Pancreas (tissue), 10 donors: ENCODE measurements at regions not wholly inside any gene's neighbourhood (a gene's known extent, or its start where the extent isn't known, plus 50 kb on each side); places are given as distances from the start of the nearest gene placed in this dataset.

Source experiments
- ATAC-seq, 4 donors: fragments of 200-7000 bp; cut with Tn5 transposase; one replicate each; pipeline versions ENCODE4 v1.8.0 to v1.9.1; 2020; ENCODE audit warnings: mild to moderate bottlenecking in 4 of 4, moderate library complexity in 4 of 4
- DNase-seq, 6 donors: peaks; one replicate each; pipeline ENCODE4 v3.0.0-alpha.2; 2020
- FAIRE-seq: peaks from 2 replicates; lab custom pipeline; 2012; peaks lifted over from hg19 to GRCh38; lab: Jason Lieb, UNC
- H3K27ac ChIP-seq, 4 donors: fragments of 200-600 bp; sonication (generic); 1 replicate in 3 of 4; 2 replicates in 1 of 4; pipeline versions ENCODE4 v1.5.0 to v1.8.0; 2020
- H3K27me3 ChIP-seq, 4 donors: fragments of 200-600 bp; one replicate each; pipeline ENCODE4 v1.8.0; 2021
- H3K36me3 ChIP-seq, 3 donors: fragments of 200-600 bp; sonication (generic) in 1 of 3; one replicate each; pipeline versions ENCODE4 v1.5.0 to v1.8.0; 2020 to 2021
- H3K4me1 ChIP-seq, 3 donors: fragments of 200-600 bp; one replicate each; pipeline ENCODE4 v1.8.0; 2021
- H3K4me3 ChIP-seq, 4 donors: fragments of 200-600 bp; sonication (generic) in 2 of 4; one replicate each; pipeline versions ENCODE4 v1.5.0 to v1.8.0; 2020 to 2021
- H3K9me3 ChIP-seq, 4 donors: fragments of 200-600 bp; one replicate each; pipeline ENCODE4 v1.8.0; 2021
- WGBS, 2 donors: extraction: QIAGEN DNeasy Blood & Tissue Kit; methylation state at CpG; one replicate each; pipeline ENCODE4 v1.1.7; 2013; 5-methylcytosine and 5-hydroxymethylcytosine counted together
- intact Hi-C, 3 donors: fragments of 100-400 bp; cut with DNase I; formaldehyde crosslinking; loops; one replicate each; pipeline versions ENCODE4 v1.11.1 to v1.14.2; 2022
- TF ChIP-seq, protein P1 (sequence below), 4 donors: fragments of 200-600 bp; sonication (generic) in 3 of 4; IDR thresholded peaks; one replicate each; pipeline versions ENCODE4 v1.5.0 to v1.8.0; 2021; ENCODE audit warnings: antibody characterized with exemption in 4 of 4
- donor health status: healthy with polysubstance abuse.
- donor health status: DM: no; HTN: no; CAD: no; lungs with moderate emphysema.
- donor health status: DM: no; HTN: no; CAD: no.
- donor health status: control.
- donor health status: control.
- donor health status: Bipolar disorder and iron deficiency.
- donor health status: DM: yes; HTN: yes; CAD: no.
- donor health status: DM: no; HTN: no; CAD: no.
- donor health status: DM: no; HTN: no; CAD: no.
- donor health status: DM: yes; HTN: yes; CAD: no.

DNA sequence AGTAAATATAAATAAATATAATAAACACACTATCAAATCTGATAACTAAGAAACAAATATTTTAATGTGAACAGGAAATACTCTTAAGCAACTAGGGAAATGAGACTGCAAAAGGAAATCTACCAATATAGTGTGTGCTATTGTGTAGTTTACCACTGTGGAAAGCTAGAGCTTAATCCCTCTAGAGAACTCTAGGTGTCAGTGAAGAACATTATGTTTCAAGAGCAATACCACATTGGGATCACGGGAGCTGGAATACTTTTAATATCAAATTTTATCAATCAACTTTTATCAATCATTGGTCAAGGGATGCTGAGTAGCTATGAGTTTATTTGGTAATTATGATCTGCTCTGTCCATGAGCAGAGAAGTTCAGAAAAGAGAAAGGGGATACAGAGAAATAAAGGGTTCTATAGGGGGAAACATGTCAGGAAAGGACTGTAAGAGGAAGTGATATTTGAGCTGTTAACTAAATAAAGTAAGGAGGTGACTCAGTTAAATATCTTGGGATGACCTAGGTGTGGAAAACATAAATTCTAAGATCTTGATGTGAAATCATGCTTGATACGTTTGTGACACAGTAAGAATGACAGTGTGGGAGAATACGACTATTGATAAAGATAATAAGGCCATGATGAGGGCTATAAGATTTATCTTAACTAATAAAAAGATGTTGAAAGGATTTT lies 762.2 kb upstream of the ALCAM start:
- no peaks in the 10 kb centered on the region for H3K4me1 ChIP-seq
- DNase-seq (no peak), ATAC-seq (peak in 3 of 4 donors; percentile 88 to 94 (median 93)), FAIRE-seq (no peak)
- H3K36me3 ChIP-seq, result no peaks in the 10 kb centered on the region
- no peaks in the 10 kb centered on the region for H3K27me3 ChIP-seq
- TF ChIP-seq, protein P1, sequence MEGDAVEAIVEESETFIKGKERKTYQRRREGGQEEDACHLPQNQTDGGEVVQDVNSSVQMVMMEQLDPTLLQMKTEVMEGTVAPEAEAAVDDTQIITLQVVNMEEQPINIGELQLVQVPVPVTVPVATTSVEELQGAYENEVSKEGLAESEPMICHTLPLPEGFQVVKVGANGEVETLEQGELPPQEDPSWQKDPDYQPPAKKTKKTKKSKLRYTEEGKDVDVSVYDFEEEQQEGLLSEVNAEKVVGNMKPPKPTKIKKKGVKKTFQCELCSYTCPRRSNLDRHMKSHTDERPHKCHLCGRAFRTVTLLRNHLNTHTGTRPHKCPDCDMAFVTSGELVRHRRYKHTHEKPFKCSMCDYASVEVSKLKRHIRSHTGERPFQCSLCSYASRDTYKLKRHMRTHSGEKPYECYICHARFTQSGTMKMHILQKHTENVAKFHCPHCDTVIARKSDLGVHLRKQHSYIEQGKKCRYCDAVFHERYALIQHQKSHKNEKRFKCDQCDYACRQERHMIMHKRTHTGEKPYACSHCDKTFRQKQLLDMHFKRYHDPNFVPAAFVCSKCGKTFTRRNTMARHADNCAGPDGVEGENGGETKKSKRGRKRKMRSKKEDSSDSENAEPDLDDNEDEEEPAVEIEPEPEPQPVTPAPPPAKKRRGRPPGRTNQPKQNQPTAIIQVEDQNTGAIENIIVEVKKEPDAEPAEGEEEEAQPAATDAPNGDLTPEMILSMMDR (IDR thresholded peaks at IDR 0.05), result no peak
- no peaks in the 10 kb centered on the region for H3K9me3 ChIP-seq
- no peak overlapping the region for H3K4me3 ChIP-seq
- intact Hi-C loops, result no loop called here
- 36 to 38% methylated on average over 3 of the region's 3 CpGs for WGBS, 2 donors
- no peak overlapping the region for H3K27ac ChIP-seq

DNA sequence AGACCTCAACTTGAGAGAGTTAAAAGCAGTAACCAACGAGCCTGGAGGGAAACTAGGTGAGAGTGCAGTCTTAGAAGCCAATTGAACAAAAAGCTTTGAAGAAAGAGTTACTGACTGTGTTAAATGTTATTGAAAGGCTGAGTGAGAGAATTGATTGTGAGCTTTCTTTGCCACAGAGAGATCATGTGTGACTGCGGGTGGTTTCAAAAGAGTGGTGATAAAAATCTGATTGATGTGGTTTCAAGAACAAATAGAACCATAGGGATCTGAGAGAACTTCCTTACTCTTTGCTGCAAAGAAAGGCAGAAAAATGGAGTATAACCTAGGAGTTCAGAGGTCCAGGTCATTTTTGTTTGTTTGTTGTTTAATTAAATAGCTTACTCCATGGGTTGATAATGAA lies 759.9 kb upstream of the ALCAM start:
- Histone ChIP-seq H3K36me3 (no peaks in the 10 kb centered on the region), H3K4me1 (peaks cover 0 to 7% (median 4%) of the 10 kb centered on the region in 3 donors), H3K4me3 (no peak overlapping the region), H3K9me3 (no peaks in the 10 kb centered on the region), H3K27me3 (no peaks in the 10 kb centered on the region), H3K27ac (peak overlapping the region in 1 of 4 donors; percentile 8)
- intact Hi-C loops, result no loop called here
- 6 to 9% methylated on average over 2 of the region's 2 CpGs for WGBS, 2 donors
- ATAC-seq (peak in 3 of 4 donors; percentile 38 to 55 (median 39)), FAIRE-seq (no peak), DNase-seq (no peak)
- TF ChIP-seq, protein P1 (IDR thresholded peaks at IDR 0.05), result no peak

DNA sequence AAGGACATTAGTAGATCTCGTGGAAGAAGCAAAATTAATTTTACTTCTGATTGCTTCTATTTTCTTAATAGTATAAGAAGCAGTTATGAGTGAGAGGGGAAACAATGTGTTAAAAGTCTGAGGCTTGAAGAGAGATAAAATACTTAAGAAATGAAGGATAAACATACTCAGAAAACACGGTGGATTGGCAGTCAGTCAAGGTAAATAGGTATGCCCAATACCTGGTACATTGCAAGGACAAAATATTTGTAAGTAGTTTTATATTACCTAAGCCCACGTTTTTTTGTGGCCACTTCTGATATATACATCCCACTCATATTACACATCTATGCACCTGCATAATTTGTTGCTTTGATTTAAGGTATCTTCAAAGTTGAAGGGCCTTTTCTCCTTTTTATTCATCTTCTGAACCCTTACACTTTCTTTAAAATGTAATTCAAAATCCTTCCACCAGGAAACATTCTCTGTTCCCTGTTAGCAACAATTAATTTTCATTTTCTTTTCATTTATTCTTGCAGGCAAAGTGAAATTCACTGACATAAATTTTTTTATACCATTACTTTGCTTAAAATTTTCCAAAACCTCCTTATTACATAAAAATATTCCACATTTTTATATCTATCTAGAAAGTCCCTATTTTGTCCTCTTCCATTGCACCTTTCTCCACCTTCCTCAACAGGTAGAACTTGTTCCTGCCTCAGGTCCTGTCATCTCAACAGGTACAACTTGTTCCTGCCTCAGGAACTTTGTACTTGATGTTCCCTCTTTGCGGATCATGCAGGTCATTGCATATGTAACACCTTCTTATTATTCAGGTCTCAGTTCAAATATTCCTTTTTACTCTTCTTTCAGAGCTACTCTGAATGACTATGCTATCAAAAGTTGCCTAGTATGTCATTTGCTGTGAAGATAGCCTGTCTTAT lies 755.7 kb upstream of the ALCAM start:
- DNase-seq, result peak in 1 of 6 donors; percentile 49
- Histone ChIP-seq H3K27me3 (no peaks in the 10 kb centered on the region), H3K36me3 (no peaks in the 10 kb centered on the region), H3K4me1 (peaks cover 0 to 26% (median 20%) of the 10 kb centered on the region in 3 donors), H3K27ac (peak overlapping the region in 1 of 4 donors; percentile 35), H3K9me3 (no peaks in the 10 kb centered on the region), H3K4me3 (no peak overlapping the region)
- intact Hi-C loops, result no loop called here
- peak; percentile 67 to 83 (median 72) for ATAC-seq
- TF ChIP-seq, protein P1 (IDR thresholded peaks at IDR 0.05), result peak in 1 of 4 donors; percentile 6
- FAIRE-seq, result no peak
- 21 to 26% methylated on average over 4 of the region's 4 CpGs for WGBS, 2 donors

DNA sequence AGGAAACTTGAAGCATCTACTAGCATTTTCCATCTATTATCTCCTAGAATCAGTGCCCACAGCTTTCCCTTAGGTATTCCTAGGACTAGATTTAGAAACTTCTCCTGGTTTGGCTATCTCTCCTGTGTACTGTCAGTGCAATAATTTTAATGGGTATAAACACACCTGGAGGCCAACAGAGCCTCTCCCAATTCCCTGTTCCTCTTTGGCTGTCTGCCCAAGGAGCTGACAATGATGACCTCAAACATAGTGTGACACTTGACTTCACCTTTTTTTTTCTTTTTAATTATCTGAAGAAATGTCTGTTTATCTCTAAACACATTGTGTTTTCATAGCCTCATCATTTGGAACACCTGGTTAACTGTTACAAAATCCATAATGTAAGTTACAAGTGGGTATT lies 754.5 kb upstream of the ALCAM start:
- peak overlapping the region in 1 of 4 donors; percentile 35 for H3K27ac ChIP-seq
- H3K4me1 ChIP-seq, result peaks cover 0 to 26% (median 20%) of the 10 kb centered on the region in 3 donors
- intact Hi-C loops, result no loop called here
- TF ChIP-seq, protein P1 (IDR thresholded peaks at IDR 0.05), result no peak
- no peaks in the 10 kb centered on the region for H3K36me3 ChIP-seq
- no peak for FAIRE-seq
- H3K27me3 ChIP-seq, result no peaks in the 10 kb centered on the region
- no peak overlapping the region for H3K4me3 ChIP-seq
- DNase-seq, result no peak
- H3K9me3 ChIP-seq, result no peaks in the 10 kb centered on the region
- ATAC-seq, result peak in 1 of 4 donors; percentile 9
